ENCODE measurements at regions not wholly inside any gene's neighbourhood (a gene's known extent, or its start where the extent isn't known, plus 50 kb on each side); places are given as distances from the start of the nearest gene placed in this dataset.
A peak's percentile ranks its signal among the peaks of the same experiment; 100 is the strongest.

DNA sequence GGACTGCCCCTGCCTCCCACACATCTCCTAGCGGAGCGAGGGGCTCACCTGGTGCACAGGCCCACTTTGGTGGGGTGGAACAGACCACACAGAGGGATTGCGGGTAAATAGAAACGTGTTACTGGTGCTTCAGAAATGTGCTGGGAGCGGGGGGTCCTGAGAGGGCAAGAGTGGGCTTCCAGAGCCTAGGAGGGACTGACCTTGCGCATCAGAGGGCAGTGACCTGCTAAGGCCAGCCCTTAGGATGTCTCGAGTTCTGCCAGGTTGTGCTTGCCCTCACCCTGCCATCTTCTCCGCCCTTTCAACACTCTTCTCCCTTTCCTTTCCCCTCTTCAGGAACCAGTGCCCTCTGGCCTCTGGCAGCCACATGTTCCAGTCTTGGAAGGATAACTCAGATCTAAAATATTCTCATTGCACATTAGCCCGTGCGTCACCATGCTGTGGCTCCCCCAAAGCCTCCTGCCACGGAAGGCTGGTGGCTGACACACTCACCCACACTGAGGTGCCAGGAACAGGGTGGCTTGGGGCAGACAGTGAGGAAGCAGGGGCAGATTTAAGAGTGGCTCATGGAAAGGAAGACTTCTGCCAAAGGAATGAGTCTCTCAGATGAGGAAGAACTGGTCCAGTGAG lies 89.6 kb downstream of the MCFD2 start:
- Histone ChIP-seq H3K27ac (no peak overlapping the region), H3K4me3 (no peak overlapping the region), H3K9me3 (no peaks in the 10 kb centered on the region), H3K4me1 (peaks cover 8% of the 10 kb centered on the region), H3K27me3 (ENCODE audit: insufficient read depth in 3 of 3, low read length in 2 of 3) (no peaks in the 10 kb centered on the region), H3K36me3 (ENCODE audit: insufficient read depth in 1 of 2, low read depth in 1 of 2) (no peaks in the 10 kb centered on the region)
- TF ChIP-seq CTCF (IDR thresholded peaks at IDR 0.05): no peak
- DNase-seq (no peak), ATAC-seq (peak in 3 of 4 donors; percentile 23 to 71 (median 23))
- intact Hi-C loops (cut with DNase I): no loop called here
- WGBS, 3 donors: 93% methylated on average over 11 of the region's 11 CpGs

- DNase-seq: no peak
- H3K27me3 ChIP-seq (ENCODE audit: insufficient read depth in 3 of 3, low read length in 2 of 3): no peaks in the 10 kb centered on the region
- no peak for TF ChIP-seq CTCF (IDR thresholded peaks at IDR 0.05)
- H3K36me3 ChIP-seq (ENCODE audit: insufficient read depth in 1 of 2, low read depth in 1 of 2): no peaks in the 10 kb centered on the region
- no peak for ATAC-seq
- H3K4me1 ChIP-seq: peaks cover 8% of the 10 kb centered on the region
- H3K9me3 ChIP-seq: no peaks in the 10 kb centered on the region
- intact Hi-C loops (cut with DNase I): no loop called here
- 90 to 94% (median 92%) methylated on average over 14 to 15 of the region's 15 CpGs for WGBS, 3 donors
- H3K27ac ChIP-seq: no peak overlapping the region
- H3K4me3 ChIP-seq: no peak overlapping the region
Measured at GRCh38 chr2:46825231-46825938, 90.2 kb downstream of the MCFD2 start.

DNA sequence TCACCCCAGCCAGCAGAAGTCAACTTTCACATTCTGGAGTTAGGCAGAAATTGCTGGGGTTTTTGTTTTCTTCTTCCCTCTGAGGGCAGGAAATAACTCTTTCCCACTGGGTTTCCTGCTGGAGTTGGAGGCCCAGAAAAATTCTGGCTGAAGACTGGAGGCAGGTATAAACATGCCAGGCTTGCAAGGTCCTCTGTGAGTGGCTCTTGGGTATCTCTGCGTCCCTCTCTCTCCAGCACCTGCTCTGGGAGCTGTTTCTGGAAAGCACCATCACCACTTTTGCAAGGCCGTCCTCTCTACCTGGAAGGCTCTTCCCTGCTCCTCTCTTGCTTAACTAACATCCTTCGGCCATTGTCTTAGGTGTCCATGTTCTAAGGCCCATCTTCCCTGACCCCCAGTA lies 91.0 kb downstream of the MCFD2 start:
- H3K9me3 ChIP-seq: no peaks in the 10 kb centered on the region
- H3K4me3 ChIP-seq: no peak overlapping the region
- TF ChIP-seq CTCF (IDR thresholded peaks at IDR 0.05): no peak
- WGBS, 3 donors: 90 to 96% (median 94%) methylated on average over 3 of the region's 3 CpGs
- intact Hi-C loops (cut with DNase I): no loop called here
- H3K4me1 ChIP-seq: peaks cover 8% of the 10 kb centered on the region
- H3K27me3 ChIP-seq (ENCODE audit: insufficient read depth in 3 of 3, low read length in 2 of 3): no peaks in the 10 kb centered on the region
- no peaks in the 10 kb centered on the region for H3K36me3 ChIP-seq (ENCODE audit: insufficient read depth in 1 of 2, low read depth in 1 of 2)
- no peak overlapping the region for H3K27ac ChIP-seq
- DNase-seq: no peak
- no peak for ATAC-seq

GRCh38 chr2:46821600-46821999 lies 94.0 kb downstream of the MCFD2 start:
- 62 to 82% (median 66%) methylated on average over 2 of the region's 2 CpGs for WGBS, 3 donors
- no peak for TF ChIP-seq CTCF (IDR thresholded peaks at IDR 0.05)
- intact Hi-C loops (cut with DNase I): no loop called here
- Histone ChIP-seq H3K4me1 (peaks cover 26% of the 10 kb centered on the region), H3K9me3 (no peaks in the 10 kb centered on the region), H3K36me3 (ENCODE audit: insufficient read depth in 1 of 2, low read depth in 1 of 2) (no peaks in the 10 kb centered on the region), H3K27ac (peak overlapping the region; percentile 53), H3K27me3 (ENCODE audit: insufficient read depth in 3 of 3, low read length in 2 of 3) (no peaks in the 10 kb centered on the region), H3K4me3 (no peak overlapping the region)
- peak in 1 of 4 donors; percentile 47 for ATAC-seq
- DNase-seq: no peak
